Upper lobe of right lung (tissue), 1 donor: ENCODE measurements at regions not wholly inside any gene's neighbourhood (a gene's known extent, or its start where the extent isn't known, plus 50 kb on each side); places are given as distances from the start of the nearest gene placed in this dataset.
A peak's percentile ranks its signal among the peaks of the same experiment; 100 is the strongest.

Experiments used
- ATAC-seq: fragments of 200-7000 bp; cut with Tn5 transposase; one replicate; pipeline ENCODE4 v1.9.1; 2020; ENCODE audit warnings: mild to moderate bottlenecking, moderate library complexity
- DNase-seq: peaks from one replicate; pipeline ENCODE4 v3.0.0-alpha.2; 2020
- H3K27ac ChIP-seq: fragments of 200-600 bp; one replicate; pipeline ENCODE4 v1.8.0; 2022
- H3K27me3 ChIP-seq: fragments of 200-600 bp; one replicate; pipeline ENCODE4 v1.8.0; 2022; ENCODE audit warnings: mild to moderate bottlenecking
- H3K36me3 ChIP-seq: fragments of 200-600 bp; one replicate; pipeline ENCODE4 v1.8.0; 2022
- H3K4me1 ChIP-seq: fragments of 200-600 bp; one replicate; pipeline ENCODE4 v1.8.0; 2022
- H3K4me3 ChIP-seq: fragments of 200-600 bp; one replicate; pipeline ENCODE4 v1.8.0; 2022; ENCODE audit warnings: mild to moderate bottlenecking
- H3K9me3 ChIP-seq: fragments of 200-600 bp; one replicate; pipeline ENCODE4 v1.8.0; 2022
- intact Hi-C: fragments of 100-400 bp; cut with DNase I; formaldehyde crosslinking; loops from one replicate; pipeline ENCODE4 v1.11.0; 2022
- TF ChIP-seq, protein P1 (sequence below): fragments of 200-600 bp; IDR thresholded peaks from one replicate; pipeline ENCODE4 v1.8.0; 2022; ENCODE audit warnings: antibody characterized with exemption
- donor health status: DM: no; HTN: yes; CAD: no; lungs with severe emphysema.

DNA sequence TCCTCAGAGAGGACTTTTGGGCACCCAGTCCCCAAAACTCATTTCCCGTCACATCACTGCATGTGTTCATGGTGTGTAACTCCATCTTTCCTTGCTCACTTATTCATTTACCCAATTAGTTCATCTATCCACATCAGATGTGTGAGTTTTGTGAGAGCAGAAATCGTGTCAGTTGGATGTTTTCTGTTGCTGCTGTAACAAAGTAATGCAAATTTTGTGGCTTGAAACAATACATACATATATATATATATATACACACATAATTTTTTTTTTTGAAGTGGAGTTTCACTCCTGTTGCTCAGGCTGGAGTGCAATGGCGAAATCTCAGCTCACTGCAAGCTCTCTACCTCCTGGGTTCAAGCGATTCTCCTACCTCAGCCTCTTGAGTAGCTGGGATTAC is 70.5 kb upstream of the BOD1 start:
- H3K9me3 ChIP-seq: no peaks in the 10 kb centered on the region
- H3K4me3 ChIP-seq: no peak overlapping the region
- H3K36me3 ChIP-seq: no peaks in the 10 kb centered on the region
- H3K27me3 ChIP-seq: no peaks in the 10 kb centered on the region
- TF ChIP-seq, protein P1, sequence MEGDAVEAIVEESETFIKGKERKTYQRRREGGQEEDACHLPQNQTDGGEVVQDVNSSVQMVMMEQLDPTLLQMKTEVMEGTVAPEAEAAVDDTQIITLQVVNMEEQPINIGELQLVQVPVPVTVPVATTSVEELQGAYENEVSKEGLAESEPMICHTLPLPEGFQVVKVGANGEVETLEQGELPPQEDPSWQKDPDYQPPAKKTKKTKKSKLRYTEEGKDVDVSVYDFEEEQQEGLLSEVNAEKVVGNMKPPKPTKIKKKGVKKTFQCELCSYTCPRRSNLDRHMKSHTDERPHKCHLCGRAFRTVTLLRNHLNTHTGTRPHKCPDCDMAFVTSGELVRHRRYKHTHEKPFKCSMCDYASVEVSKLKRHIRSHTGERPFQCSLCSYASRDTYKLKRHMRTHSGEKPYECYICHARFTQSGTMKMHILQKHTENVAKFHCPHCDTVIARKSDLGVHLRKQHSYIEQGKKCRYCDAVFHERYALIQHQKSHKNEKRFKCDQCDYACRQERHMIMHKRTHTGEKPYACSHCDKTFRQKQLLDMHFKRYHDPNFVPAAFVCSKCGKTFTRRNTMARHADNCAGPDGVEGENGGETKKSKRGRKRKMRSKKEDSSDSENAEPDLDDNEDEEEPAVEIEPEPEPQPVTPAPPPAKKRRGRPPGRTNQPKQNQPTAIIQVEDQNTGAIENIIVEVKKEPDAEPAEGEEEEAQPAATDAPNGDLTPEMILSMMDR: no peak
- peaks cover 12% of the 10 kb centered on the region for H3K4me1 ChIP-seq
- intact Hi-C loops: no loop called here
- ATAC-seq: no peak
- DNase-seq: no peak
- no peak overlapping the region for H3K27ac ChIP-seq

DNA sequence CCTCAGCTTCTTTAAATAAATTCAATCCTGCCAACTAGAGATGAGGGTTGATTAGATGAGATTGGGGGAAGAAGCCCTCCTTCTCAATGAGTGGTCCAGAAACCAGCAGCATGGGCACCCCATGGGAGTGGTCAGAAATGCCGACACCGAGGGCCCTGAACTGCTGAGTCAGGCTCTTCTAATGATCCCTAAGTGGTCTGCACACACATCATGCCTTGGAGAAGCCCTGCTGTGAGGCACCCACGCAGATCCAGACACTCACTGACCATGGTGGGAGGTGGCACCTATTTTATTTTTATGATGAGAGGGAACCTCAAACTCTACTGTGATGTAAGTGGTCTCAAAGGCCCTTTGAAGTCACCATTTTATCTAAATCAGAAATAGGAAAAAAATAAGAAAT is 72.3 kb upstream of the BOD1 start:
- H3K9me3 ChIP-seq: no peaks in the 10 kb centered on the region
- H3K36me3 ChIP-seq: no peaks in the 10 kb centered on the region
- H3K27ac ChIP-seq: peak overlapping the region; percentile 52
- no peak overlapping the region for H3K4me3 ChIP-seq
- intact Hi-C loops: no loop called here
- DNase-seq (no peak), ATAC-seq (peak; percentile 41)
- no peaks in the 10 kb centered on the region for H3K27me3 ChIP-seq
- peaks cover 12% of the 10 kb centered on the region for H3K4me1 ChIP-seq
- TF ChIP-seq, protein P1: no peak

DNA sequence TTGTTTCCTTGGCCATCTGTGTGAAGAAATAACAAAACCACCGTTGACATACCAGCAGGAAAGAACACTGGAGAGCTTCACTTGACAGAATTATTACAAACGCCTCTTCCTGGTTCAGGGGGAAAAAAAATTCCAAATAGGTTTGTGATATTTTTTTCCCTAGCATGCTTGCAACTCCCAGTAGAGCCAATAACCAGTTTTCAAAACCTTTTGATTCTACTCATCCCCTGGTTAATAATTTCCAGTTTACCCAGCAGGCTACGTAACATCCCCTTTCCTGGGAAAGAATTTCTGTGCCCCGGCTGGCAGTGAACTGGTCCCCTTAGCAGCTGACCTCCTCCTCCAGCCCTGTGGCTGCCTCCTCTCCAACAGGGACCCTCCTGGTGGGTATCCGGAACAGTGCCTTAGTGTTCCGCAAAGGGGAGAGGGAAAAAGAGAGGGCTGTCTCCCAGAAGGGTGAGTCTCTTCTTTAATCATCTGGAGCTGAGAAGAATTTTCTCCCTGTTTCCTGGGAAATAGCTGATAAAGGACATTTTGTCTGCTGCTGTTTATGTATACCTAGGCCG is 72.8 kb upstream of the BOD1 start:
- no peaks in the 10 kb centered on the region for H3K27me3 ChIP-seq
- H3K9me3 ChIP-seq: no peaks in the 10 kb centered on the region
- H3K27ac ChIP-seq: peak overlapping the region; percentile 55
- peaks cover 12% of the 10 kb centered on the region for H3K4me1 ChIP-seq
- ATAC-seq (peak; percentile 63), DNase-seq (no peak)
- no peak overlapping the region for H3K4me3 ChIP-seq
- TF ChIP-seq, protein P1: no peak
- no peaks in the 10 kb centered on the region for H3K36me3 ChIP-seq
- intact Hi-C loops: no loop called here

DNA sequence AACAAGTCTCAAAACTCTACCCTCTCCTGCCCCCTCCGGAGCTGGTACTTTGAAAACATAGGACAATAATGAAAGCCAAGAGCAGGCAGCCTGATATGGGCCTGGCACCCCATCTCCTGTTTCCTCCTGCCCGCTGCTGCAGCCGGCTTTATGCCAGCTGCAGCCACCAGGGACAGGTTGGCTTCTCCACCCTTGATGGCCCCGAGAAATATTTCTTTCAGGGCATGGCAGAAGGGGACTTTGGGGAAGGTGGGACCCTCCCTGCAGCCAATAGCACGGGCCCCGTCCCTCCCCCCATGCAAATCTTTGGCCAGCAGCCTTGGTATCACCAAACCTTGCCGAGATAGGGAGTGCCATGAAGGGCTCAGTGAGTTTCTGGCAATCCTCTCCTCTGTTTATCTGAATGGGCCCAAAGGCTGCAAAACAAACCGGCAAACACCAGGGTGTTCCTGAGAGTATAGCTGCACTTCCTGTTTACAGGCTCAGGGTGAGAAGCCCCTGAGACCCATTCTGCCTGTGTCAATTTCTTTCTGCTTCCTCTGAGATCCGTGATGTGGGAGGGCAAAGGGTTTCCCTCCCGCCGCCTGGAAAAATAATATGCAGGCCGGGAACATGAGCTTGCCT is 73.4 kb upstream of the BOD1 start:
- Histone ChIP-seq H3K36me3 (no peaks in the 10 kb centered on the region), H3K9me3 (no peaks in the 10 kb centered on the region), H3K27ac (peak overlapping the region; percentile 55), H3K4me3 (no peak overlapping the region), H3K27me3 (no peaks in the 10 kb centered on the region), H3K4me1 (peaks cover 12% of the 10 kb centered on the region)
- DNase-seq: no peak
- TF ChIP-seq, protein P1: no peak
- ATAC-seq: peak; percentile 45
- intact Hi-C loops: no loop called here

DNA sequence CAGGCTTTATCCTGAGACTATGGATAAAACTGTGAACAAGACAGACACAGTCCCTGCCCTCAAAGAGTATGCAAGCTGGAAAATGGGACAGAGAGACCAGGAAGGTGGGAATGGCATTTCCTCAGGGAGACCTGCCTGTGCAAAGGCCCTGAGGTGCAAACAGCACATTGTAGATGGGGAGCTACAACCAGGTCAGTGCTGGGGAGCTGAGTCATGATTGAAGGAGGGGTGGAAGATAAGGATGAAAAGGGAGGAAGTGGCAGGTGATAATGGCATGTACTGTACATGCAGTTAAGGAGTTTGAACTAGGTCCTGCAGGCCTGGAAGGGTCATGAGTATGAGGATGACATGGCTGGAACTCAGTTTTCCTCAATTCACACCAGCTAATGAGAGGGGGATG is 75.5 kb upstream of the BOD1 start:
- no peak for ATAC-seq
- TF ChIP-seq, protein P1: no peak
- DNase-seq: no peak
- no peak overlapping the region for H3K27ac ChIP-seq
- intact Hi-C loops: no loop called here
- no peaks in the 10 kb centered on the region for H3K36me3 ChIP-seq
- no peaks in the 10 kb centered on the region for H3K27me3 ChIP-seq
- no peak overlapping the region for H3K4me3 ChIP-seq
- peaks cover 12% of the 10 kb centered on the region for H3K4me1 ChIP-seq
- no peaks in the 10 kb centered on the region for H3K9me3 ChIP-seq

DNA sequence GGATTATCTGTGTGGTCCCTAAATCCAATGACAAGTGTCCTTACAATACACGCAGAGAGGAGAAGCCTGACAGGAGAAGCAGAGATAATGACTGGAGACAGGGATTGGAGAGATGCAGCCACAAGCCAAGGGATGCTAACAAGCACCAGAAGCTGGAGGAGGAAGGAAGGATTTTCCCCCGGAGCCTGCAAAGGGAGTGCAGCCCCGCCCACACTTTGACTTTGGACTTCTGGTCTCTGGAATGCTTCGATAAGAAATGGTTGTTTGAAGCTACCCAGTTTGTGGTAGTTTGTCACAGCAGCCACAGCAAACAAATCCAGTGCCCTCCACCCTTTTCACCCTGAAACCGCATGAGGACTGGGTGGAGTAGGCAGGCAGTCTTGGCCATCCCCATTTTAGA is 77.2 kb upstream of the BOD1 start:
- intact Hi-C loops: no loop called here
- Histone ChIP-seq H3K4me1 (peaks cover 10% of the 10 kb centered on the region), H3K4me3 (no peak overlapping the region), H3K9me3 (no peaks in the 10 kb centered on the region), H3K36me3 (no peaks in the 10 kb centered on the region), H3K27ac (no peak overlapping the region), H3K27me3 (no peaks in the 10 kb centered on the region)
- TF ChIP-seq, protein P1: no peak
- ATAC-seq (no peak), DNase-seq (no peak)
